Endodermal cell (in vitro differentiated cells): ENCODE measurements at regions not wholly inside any gene's neighbourhood (a gene's known extent, or its start where the extent isn't known, plus 50 kb on each side); places are given as distances from the start of the nearest gene placed in this dataset.

Source experiments
- DNase-seq: peaks from one replicate; pipeline ENCODE4 v3.0.0-alpha.2; 2017
- H3K27ac ChIP-seq: 2 replicates; pipeline ENCODE4 v1.5.1; 2013; ENCODE audit warnings: mild to moderate bottlenecking, low read depth, low read length, moderate library complexity
- H3K27me3 ChIP-seq: 2 replicates; pipeline ENCODE4 v1.6.1; 2013; ENCODE audit warnings: mild to moderate bottlenecking, low read length, moderate library complexity; ENCODE audit not compliant: insufficient read depth, control insufficient read depth, poor library complexity, severe bottlenecking
- H3K36me3 ChIP-seq: 2 replicates; pipeline ENCODE4 v1.7.0; 2013; ENCODE audit warnings: mild to moderate bottlenecking, low read length, moderate library complexity; ENCODE audit not compliant: control insufficient read depth, insufficient read depth
- H3K4me1 ChIP-seq: one replicate; pipeline ENCODE4 v1.7.0; 2013; ENCODE audit warnings: low read length; ENCODE audit not compliant: control insufficient read depth, insufficient read depth
- H3K4me3 ChIP-seq: 2 replicates; pipeline ENCODE4 v1.5.1; 2013; ENCODE audit warnings: mild to moderate bottlenecking, low read length, moderate library complexity
- H3K9ac ChIP-seq: 2 replicates; pipeline ENCODE4 v1.6.1; 2013; ENCODE audit warnings: mild to moderate bottlenecking, low read length, moderate library complexity; ENCODE audit not compliant: poor library complexity, severe bottlenecking; ENCODE audit errors: extremely low read depth
- H3K9me3 ChIP-seq: 2 replicates; pipeline ENCODE4 v1.6.1; 2013; ENCODE audit warnings: mild to moderate bottlenecking, low read length, moderate library complexity; ENCODE audit not compliant: control insufficient read depth
- H3K27ac Mint-ChIP-seq: 2 replicates; pipeline ENCODE4 v1.8.0; 2020; ENCODE audit warnings: mixed read lengths
- H3K27me3 Mint-ChIP-seq: 2 replicates; pipeline ENCODE4 v1.8.0; 2021; ENCODE audit warnings: mild to moderate bottlenecking, mixed read lengths; ENCODE audit not compliant: insufficient read depth
- H3K36me3 Mint-ChIP-seq: 2 replicates; pipeline ENCODE4 v1.8.0; 2020; ENCODE audit warnings: low read depth, mixed read lengths
- H3K4me1 Mint-ChIP-seq: 2 replicates; pipeline ENCODE4 v1.8.0; 2020; ENCODE audit warnings: mixed read lengths
- H3K4me3 Mint-ChIP-seq: 2 replicates; pipeline ENCODE4 v1.8.0; 2020; ENCODE audit warnings: mild to moderate bottlenecking, moderate library complexity, mixed read lengths
- H3K9me3 Mint-ChIP-seq: 2 replicates; pipeline ENCODE4 v1.8.0; 2020; ENCODE audit warnings: mild to moderate bottlenecking, mixed read lengths
- WGBS, 2 experiments: methylation state at CpG; one replicate each; pipeline versions ENCODE4 v1.1.5 to v1.1.7; 2013; ENCODE audit warnings: missing lambda C conversion rate in 2 of 2, mixed read lengths in 1 of 2; ENCODE audit not compliant: insufficient coverage in 1 of 2, insufficient read length in 1 of 2; 5-methylcytosine and 5-hydroxymethylcytosine counted together
- TF ChIP-seq, protein P1 (sequence below): fragments of 200-600 bp; sonication (generic); conservative IDR thresholded peaks from 2 replicates; pipeline ENCODE4 v1.5.0; 2021; ENCODE audit warnings: antibody characterized with exemption, mild to moderate bottlenecking

- Histone ChIP-seq H3K27me3 (no peaks in the 10 kb centered on the region), H3K4me3 (no peak overlapping the region), H3K9me3 (peaks cover 15% of the 10 kb centered on the region), H3K9ac (no peak overlapping the region), H3K4me1 (no peaks in the 10 kb centered on the region), H3K27ac (no peak overlapping the region), H3K36me3 (no peaks in the 10 kb centered on the region)
- Mint-ChIP-seq H3K27ac (no peak overlapping the region), H3K36me3 (no peaks in the 10 kb centered on the region), H3K4me1 (no peaks in the 10 kb centered on the region), H3K4me3 (no peak overlapping the region), H3K9me3 (peaks cover 33% of the 10 kb centered on the region), H3K27me3 (no peaks in the 10 kb centered on the region)
- DNase-seq, result no peak
- WGBS, 2 experiments, result 85 to 100% methylated on average over 1 of the region's 1 CpG
- TF ChIP-seq, protein P1, sequence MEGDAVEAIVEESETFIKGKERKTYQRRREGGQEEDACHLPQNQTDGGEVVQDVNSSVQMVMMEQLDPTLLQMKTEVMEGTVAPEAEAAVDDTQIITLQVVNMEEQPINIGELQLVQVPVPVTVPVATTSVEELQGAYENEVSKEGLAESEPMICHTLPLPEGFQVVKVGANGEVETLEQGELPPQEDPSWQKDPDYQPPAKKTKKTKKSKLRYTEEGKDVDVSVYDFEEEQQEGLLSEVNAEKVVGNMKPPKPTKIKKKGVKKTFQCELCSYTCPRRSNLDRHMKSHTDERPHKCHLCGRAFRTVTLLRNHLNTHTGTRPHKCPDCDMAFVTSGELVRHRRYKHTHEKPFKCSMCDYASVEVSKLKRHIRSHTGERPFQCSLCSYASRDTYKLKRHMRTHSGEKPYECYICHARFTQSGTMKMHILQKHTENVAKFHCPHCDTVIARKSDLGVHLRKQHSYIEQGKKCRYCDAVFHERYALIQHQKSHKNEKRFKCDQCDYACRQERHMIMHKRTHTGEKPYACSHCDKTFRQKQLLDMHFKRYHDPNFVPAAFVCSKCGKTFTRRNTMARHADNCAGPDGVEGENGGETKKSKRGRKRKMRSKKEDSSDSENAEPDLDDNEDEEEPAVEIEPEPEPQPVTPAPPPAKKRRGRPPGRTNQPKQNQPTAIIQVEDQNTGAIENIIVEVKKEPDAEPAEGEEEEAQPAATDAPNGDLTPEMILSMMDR, result no peak
These were observed 747.2 kb upstream of the PRR20A start for GRCh38 chr13:56393549-56393948.

DNA sequence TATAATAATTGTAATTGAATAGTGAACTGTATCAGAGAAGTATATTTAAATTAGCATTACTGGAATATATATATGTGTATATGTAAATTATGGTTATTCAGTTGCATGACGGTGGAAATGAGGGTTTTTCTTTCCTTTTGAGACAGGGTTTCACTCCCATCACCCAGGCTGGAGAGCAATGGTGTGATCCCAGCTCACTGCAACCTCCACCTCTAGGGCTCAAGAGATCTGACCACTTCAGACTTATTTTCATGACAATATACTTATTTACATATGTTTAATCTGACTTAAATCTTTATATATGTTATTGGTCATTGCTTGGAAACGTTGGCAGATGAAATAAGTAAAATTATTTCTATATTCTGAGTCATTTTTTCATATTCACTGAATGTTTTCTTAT, 744.4 kb upstream of the PRR20A start:
- no peak for DNase-seq
- Mint-ChIP-seq H3K27ac (no peak overlapping the region), H3K9me3 (peaks cover 24% of the 10 kb centered on the region), H3K36me3 (no peaks in the 10 kb centered on the region), H3K4me1 (no peaks in the 10 kb centered on the region), H3K4me3 (no peak overlapping the region), H3K27me3 (no peaks in the 10 kb centered on the region)
- Histone ChIP-seq H3K36me3 (no peaks in the 10 kb centered on the region), H3K4me1 (no peaks in the 10 kb centered on the region), H3K9ac (no peak overlapping the region), H3K9me3 (peaks cover 12% of the 10 kb centered on the region), H3K27me3 (no peaks in the 10 kb centered on the region), H3K27ac (no peak overlapping the region), H3K4me3 (no peak overlapping the region)
- 80 to 94% methylated on average over 1 of the region's 2 CpGs for WGBS, 2 experiments
- TF ChIP-seq, protein P1, result no peak

DNA sequence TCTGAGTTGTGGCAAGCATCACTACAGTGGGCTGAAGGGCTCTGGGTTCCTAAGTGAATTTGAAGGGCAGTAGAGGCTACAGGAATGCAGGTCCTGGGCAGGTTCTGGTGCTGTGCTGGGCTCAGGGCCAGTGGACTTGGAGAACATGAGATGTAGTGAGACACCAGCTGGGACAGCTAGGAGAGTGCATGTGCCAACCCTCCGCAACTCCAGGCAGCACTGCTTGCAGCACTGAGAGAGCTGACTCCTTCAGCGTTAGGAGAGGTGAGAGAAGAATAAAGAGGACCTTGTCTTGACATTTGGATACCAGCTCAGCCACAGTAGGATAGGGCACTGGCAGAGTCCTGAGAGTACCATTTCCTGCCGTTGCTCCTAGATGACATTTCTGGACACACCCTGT, 739.9 kb upstream of the PRR20A start:
- whole genome bisulfite sequencing, 2 experiments, result 96 to 98% methylated on average over 3 of the region's 3 CpGs
- H3K9ac ChIP-seq, result no peak overlapping the region
- H3K36me3 ChIP-seq, result no peaks in the 10 kb centered on the region
- no peak for DNase-seq
- TF ChIP-seq, protein P1, result no peak
- no peak overlapping the region for H3K27ac Mint-ChIP-seq
- no peaks in the 10 kb centered on the region for H3K36me3 Mint-ChIP-seq
- H3K4me3 Mint-ChIP-seq, result no peak overlapping the region
- H3K27me3 ChIP-seq, result no peaks in the 10 kb centered on the region
- H3K4me3 ChIP-seq, result no peak overlapping the region
- H3K9me3 ChIP-seq, result no peaks in the 10 kb centered on the region
- H3K9me3 Mint-ChIP-seq, result no peaks in the 10 kb centered on the region
- H3K4me1 Mint-ChIP-seq, result peaks cover 7% of the 10 kb centered on the region
- no peak overlapping the region for H3K27ac ChIP-seq
- H3K27me3 Mint-ChIP-seq, result no peaks in the 10 kb centered on the region
- peaks cover 10% of the 10 kb centered on the region for H3K4me1 ChIP-seq
